Right lobe of liver (tissue), 6 donors: ENCODE measurements at regions not wholly inside any gene's neighbourhood (a gene's known extent, or its start where the extent isn't known, plus 50 kb on each side); places are given as distances from the start of the nearest gene placed in this dataset.

Experiments
- ATAC-seq, 4 donors: fragments of 200-7000 bp; cut with Tn5 transposase; one replicate each; pipeline ENCODE4 v1.9.1; 2020; ENCODE audit warnings: mild to moderate bottlenecking in 4 of 4, moderate library complexity in 4 of 4
- DNase-seq, 3 donors: peaks; one replicate each; pipeline ENCODE4 v3.0.0-alpha.2; 2020
- H3K27ac ChIP-seq, 3 donors: fragments of 200-600 bp; one replicate each; pipeline ENCODE4 v1.8.0; 2022
- H3K27me3 ChIP-seq, 2 donors: fragments of 200-600 bp; one replicate each; pipeline ENCODE4 v1.8.0; 2022
- H3K36me3 ChIP-seq, 4 donors: fragments of 200-600 bp; sonication (generic) in 1 of 4; one replicate each; pipeline versions ENCODE4 v1.5.1 to v1.8.0; 2017 to 2022; ENCODE audit warnings: control low read depth in 1 of 4
- H3K4me1 ChIP-seq, 4 donors: fragments of 200-600 bp; sonication (generic) in 1 of 4; one replicate each; pipeline versions ENCODE4 v1.5.1 to v1.8.0; 2017 to 2022; ENCODE audit warnings: control low read depth in 1 of 4
- H3K4me3 ChIP-seq, 3 donors: fragments of 200-600 bp; one replicate each; pipeline ENCODE4 v1.8.0; 2022
- H3K9me3 ChIP-seq, 4 donors: fragments of 200-600 bp; sonication (generic) in 1 of 4; one replicate each; pipeline versions ENCODE4 v1.5.1 to v1.8.0; 2017 to 2022; ENCODE audit warnings: control low read depth in 1 of 4
- POLR2A ChIP-seq: fragments of 450-650 bp; IDR thresholded peaks from one replicate; pipeline ENCODE4 v1.6.1; 2017; ENCODE audit warnings: antibody characterized with exemption, mild to moderate bottlenecking
- WGBS: methylation state at CpG from one replicate; pipeline ENCODE4 v1.1.6; 2018; ENCODE audit warnings: low coverage, low lambda C conversion rate; ENCODE audit not compliant: insufficient coverage; ENCODE audit errors: missing lambda C conversion rate; 5-methylcytosine and 5-hydroxymethylcytosine counted together
- intact Hi-C, 2 donors: fragments of 100-400 bp; cut with DNase I; formaldehyde crosslinking; loops; one replicate each; pipeline versions ENCODE4 v1.11.2 to v1.14.1; 2022
- TF ChIP-seq, protein P1 (sequence below), 4 donors: fragments of 200-600 bp in 3 of 4; fragments of 450-650 bp in 1 of 4; IDR thresholded peaks; one replicate each; pipeline versions ENCODE4 v1.5.1 to v1.8.0; 2016 to 2022; ENCODE audit warnings: antibody characterized with exemption in 4 of 4, mild to moderate bottlenecking in 2 of 4
- donor health status: DM: no; HTN: yes; CAD: no.
- donor health status: DM: no; HTN: no; CAD: no.
- donor health status: DM: no; HTN: no; CAD: no.
- donor health status: DM: no; HTN: yes; CAD: no.
- donor health status: DM: no; HTN: yes; CAD: no.

DNA sequence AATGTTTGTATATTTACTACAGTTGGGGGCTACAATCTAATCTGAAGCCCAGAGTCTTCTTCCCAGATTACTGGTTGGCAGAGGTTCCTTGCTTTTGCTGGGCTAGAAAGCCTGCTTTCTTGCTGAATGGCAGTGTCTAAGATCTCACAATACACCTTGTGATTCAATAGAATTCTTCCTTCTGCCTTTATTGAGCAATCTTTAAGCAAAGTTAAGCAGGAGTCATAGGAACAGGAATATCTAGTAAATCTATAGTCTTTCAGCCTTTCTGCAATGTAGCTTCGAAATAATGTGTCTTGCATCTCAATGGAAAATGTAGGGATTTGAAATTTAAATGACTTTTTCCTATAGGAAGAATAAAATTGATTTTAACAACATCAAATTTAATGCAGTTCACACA, 346.1 kb downstream of the SLITRK1 start:
- no peak for TF ChIP-seq POLR2A
- TF ChIP-seq, protein P1, sequence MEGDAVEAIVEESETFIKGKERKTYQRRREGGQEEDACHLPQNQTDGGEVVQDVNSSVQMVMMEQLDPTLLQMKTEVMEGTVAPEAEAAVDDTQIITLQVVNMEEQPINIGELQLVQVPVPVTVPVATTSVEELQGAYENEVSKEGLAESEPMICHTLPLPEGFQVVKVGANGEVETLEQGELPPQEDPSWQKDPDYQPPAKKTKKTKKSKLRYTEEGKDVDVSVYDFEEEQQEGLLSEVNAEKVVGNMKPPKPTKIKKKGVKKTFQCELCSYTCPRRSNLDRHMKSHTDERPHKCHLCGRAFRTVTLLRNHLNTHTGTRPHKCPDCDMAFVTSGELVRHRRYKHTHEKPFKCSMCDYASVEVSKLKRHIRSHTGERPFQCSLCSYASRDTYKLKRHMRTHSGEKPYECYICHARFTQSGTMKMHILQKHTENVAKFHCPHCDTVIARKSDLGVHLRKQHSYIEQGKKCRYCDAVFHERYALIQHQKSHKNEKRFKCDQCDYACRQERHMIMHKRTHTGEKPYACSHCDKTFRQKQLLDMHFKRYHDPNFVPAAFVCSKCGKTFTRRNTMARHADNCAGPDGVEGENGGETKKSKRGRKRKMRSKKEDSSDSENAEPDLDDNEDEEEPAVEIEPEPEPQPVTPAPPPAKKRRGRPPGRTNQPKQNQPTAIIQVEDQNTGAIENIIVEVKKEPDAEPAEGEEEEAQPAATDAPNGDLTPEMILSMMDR (IDR thresholded peaks at IDR 0.05) = no peak
- no peak for ATAC-seq
- Histone ChIP-seq H3K27ac (no peak overlapping the region), H3K36me3 (no peaks in the 10 kb centered on the region), H3K9me3 (peaks cover 0 to 3% (median 0%) of the 10 kb centered on the region in 4 donors), H3K4me3 (no peak overlapping the region), H3K27me3 (no peaks in the 10 kb centered on the region), H3K4me1 (no peaks in the 10 kb centered on the region)
- intact Hi-C loops = no loop called here
- no peak for DNase-seq
- 14% methylated on average over 1 of the region's 1 CpG for WGBS

DNA sequence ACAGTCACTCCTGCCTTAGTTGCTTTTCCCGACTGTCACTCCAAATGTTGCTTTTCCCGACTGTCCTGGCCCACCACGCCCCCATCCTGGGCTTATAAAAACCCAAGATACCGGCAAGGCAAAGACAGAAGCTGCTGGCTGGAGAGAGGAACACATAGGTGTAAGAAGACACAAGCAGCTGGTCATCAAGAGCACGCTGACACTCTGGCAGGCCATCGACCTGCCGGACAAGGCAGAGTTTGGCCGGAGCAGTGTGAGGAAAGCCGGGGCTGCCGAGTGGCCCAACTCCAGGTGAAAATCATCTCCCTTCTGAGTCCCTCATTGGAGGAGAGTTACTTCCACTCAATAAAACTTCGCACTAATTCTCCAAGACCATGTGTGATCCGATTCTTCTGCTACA, 349.5 kb downstream of the SLITRK1 start:
- intact Hi-C loops = no loop called here
- no peaks in the 10 kb centered on the region for H3K27me3 ChIP-seq
- H3K4me1 ChIP-seq = no peaks in the 10 kb centered on the region
- H3K4me3 ChIP-seq = no peak overlapping the region
- TF ChIP-seq, protein P1 (IDR thresholded peaks at IDR 0.05) = no peak
- no peak for TF ChIP-seq POLR2A
- no peaks in the 10 kb centered on the region for H3K9me3 ChIP-seq
- H3K27ac ChIP-seq = no peak overlapping the region
- DNase-seq (no peak), ATAC-seq (no peak)
- H3K36me3 ChIP-seq = no peaks in the 10 kb centered on the region
- WGBS = 31% methylated on average over 4 of the region's 12 CpGs

DNA sequence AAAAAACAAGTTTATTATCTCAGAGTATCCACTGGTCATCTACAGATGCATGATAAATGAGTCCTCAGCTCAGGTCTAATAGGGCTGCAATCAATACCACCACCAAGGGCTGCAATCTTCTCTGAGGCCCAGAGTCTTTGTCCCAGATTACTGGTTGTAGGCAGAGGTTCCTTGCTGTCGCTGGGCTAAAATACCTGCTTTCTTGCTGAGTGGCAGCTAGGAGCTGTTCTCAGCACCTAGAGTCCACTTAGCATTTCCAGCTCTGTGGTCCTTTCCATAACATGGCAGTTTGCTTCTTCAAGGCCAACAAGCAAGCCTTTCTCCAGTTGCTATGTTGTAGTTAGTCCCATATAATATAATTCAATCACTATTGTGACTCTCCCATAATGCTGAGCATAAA, 351.3 kb downstream of the SLITRK1 start:
- no CpG with 5 or more reads among the region's 1 CpG for WGBS
- H3K36me3 ChIP-seq = no peaks in the 10 kb centered on the region
- no peaks in the 10 kb centered on the region for H3K4me1 ChIP-seq
- TF ChIP-seq POLR2A = no peak
- TF ChIP-seq, protein P1 (IDR thresholded peaks at IDR 0.05) = no peak
- H3K27ac ChIP-seq = no peak overlapping the region
- no peaks in the 10 kb centered on the region for H3K27me3 ChIP-seq
- no peak overlapping the region for H3K4me3 ChIP-seq
- DNase-seq (no peak), ATAC-seq (no peak)
- intact Hi-C loops = no loop called here
- no peaks in the 10 kb centered on the region for H3K9me3 ChIP-seq

DNA sequence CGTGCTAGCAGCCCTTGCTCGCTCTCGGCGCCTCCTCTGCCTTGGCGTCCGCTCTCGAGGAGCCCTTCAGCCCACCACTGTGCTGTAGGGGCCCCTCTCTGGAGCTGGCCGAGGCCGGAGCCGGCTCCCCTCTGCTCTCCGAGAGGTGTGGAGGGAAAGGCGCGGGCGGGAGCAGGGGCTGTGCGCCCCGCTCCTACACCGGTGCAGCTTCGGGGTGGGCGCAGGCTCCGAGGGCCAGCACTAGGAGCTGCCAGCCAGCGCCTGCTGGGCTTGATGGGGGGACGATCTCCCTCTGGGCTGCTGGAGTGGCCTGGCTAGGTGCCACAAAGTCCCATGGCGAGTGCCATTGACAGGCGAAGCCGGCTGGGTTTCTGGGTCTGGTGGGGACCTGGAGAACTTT, 365.5 kb downstream of the SLITRK1 start:
- no peaks in the 10 kb centered on the region for H3K4me1 ChIP-seq
- H3K36me3 ChIP-seq = no peaks in the 10 kb centered on the region
- H3K27ac ChIP-seq = no peak overlapping the region
- no peaks in the 10 kb centered on the region for H3K27me3 ChIP-seq
- ATAC-seq = peak in 1 of 4 donors; percentile 42
- H3K9me3 ChIP-seq = no peaks in the 10 kb centered on the region
- WGBS = 74% methylated on average over 5 of the region's 25 CpGs
- peak in 1 of 3 donors; percentile 16 for DNase-seq
- H3K4me3 ChIP-seq = no peak overlapping the region
- intact Hi-C loops = no loop called here
- TF ChIP-seq POLR2A = no peak
- TF ChIP-seq, protein P1 (IDR thresholded peaks at IDR 0.05) = no peak
